ENCODE measurements at regions not wholly inside any gene's neighbourhood (a gene's known extent, or its start where the extent isn't known, plus 50 kb on each side); places are given as distances from the start of the nearest gene placed in this dataset.
A peak's percentile ranks its signal among the peaks of the same experiment; 100 is the strongest.

- DNase-seq (no peak), FAIRE-seq (no peak)
- Histone ChIP-seq H3K4me1 (ENCODE audit: control insufficient read depth in 3 of 3, insufficient read depth in 2 of 3, low read depth in 1 of 3, low read length in 2 of 3) (no peaks in the 10 kb centered on the region), H3K4me3 (ENCODE audit: low read depth in 1 of 3, low read length in 3 of 3) (no peak overlapping the region), H3K27me3 (ENCODE audit: control insufficient read depth in 3 of 3, insufficient read depth in 3 of 3, low read length in 3 of 3) (no peaks in the 10 kb centered on the region), H3K36me3 (ENCODE audit: control insufficient read depth in 3 of 3, insufficient read depth in 2 of 3, low read depth in 1 of 3, low read length in 3 of 3) (peaks cover 0 to 3% (median 0%) of the 10 kb centered on the region in 3 donors), H3K27ac (ENCODE audit: low read depth in 1 of 3, low read length in 2 of 3) (no peak overlapping the region), H3K9me3 (ENCODE audit: control insufficient read depth in 2 of 2, insufficient read depth in 1 of 2, low read depth in 1 of 2, low read length in 1 of 2) (no peaks in the 10 kb centered on the region)
- 95 to 96% (median 96%) methylated on average over 3 of the region's 3 CpGs for WGBS, 3 donors
Measured at GRCh38 chr12:27382924-27383323, 50.3 kb downstream of the BMAL2 start.

DNA sequence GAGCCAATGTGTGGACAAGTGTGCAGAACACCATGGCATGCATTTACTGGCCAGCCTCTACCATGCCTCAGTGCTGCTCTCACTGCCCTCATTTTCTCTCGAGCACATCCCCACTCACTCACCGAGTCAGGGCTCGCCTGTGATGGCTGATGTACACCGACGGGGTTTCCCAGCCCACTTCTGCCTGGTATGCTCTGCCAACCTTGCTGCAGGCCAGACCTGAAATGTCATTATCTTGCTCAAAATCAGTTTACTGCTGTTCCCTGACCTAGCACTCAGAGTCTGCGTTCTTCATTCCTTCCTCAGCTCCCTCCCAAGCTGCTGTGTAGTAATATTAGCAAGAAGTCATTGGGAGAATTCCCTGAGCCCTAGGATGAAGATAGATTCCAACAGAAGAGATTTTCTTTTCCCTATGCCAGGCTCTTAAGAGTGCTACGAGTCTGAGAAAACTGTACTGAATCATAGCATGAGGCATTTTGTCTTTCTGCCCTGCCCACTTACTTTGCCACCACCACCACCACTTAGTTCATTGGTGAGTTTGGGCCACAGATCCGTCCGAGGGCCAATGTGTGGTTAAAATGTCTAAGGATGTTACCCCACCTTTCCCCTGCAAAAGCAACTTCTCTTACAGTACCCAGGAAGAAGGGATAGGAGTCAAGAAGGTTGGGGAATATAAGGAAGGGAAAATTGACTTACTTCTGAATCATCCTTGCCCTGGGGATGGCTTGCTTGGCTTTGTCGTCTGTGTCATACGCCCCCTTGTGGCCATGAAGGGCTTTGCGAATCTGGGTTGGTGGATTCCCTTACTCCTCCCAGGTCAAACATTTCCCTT, 51.0 kb downstream of the BMAL2 start:
- no peaks in the 10 kb centered on the region for H3K4me1 ChIP-seq (ENCODE audit: control insufficient read depth in 3 of 3, insufficient read depth in 2 of 3, low read depth in 1 of 3, low read length in 2 of 3)
- H3K9me3 ChIP-seq (ENCODE audit: control insufficient read depth in 2 of 2, insufficient read depth in 1 of 2, low read depth in 1 of 2, low read length in 1 of 2) = no peaks in the 10 kb centered on the region
- DNase-seq = peak; percentile 77 to 78
- no peak overlapping the region for H3K27ac ChIP-seq (ENCODE audit: low read depth in 1 of 3, low read length in 2 of 3)
- 65 to 68% (median 68%) methylated on average over 12 of the region's 12 CpGs for WGBS, 3 donors
- peaks cover 0 to 3% (median 0%) of the 10 kb centered on the region in 3 donors for H3K36me3 ChIP-seq (ENCODE audit: control insufficient read depth in 3 of 3, insufficient read depth in 2 of 3, low read depth in 1 of 3, low read length in 3 of 3)
- no peak overlapping the region for H3K4me3 ChIP-seq (ENCODE audit: low read depth in 1 of 3, low read length in 3 of 3)
- FAIRE-seq = no peak
- no peaks in the 10 kb centered on the region for H3K27me3 ChIP-seq (ENCODE audit: control insufficient read depth in 3 of 3, insufficient read depth in 3 of 3, low read length in 3 of 3)

DNA sequence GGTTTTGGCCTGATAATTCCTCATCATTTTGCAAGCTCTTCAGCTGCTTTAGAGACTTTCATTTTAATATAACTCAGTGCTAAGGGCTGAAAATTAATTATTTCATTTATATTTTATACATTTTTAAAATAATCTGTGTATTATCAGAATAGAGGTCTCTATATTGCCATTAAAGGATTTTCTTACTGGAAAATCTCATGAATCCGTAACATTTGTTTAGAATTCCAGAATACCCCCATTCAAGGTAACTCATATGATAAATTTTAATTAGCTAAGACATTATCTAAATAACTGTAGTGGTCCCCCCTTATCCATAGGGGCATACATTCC, 51.6 kb downstream of the BMAL2 start:
- WGBS, 3 donors = 78 to 92% (median 84%) methylated on average over 1 of the region's 1 CpG
- no peaks in the 10 kb centered on the region for H3K9me3 ChIP-seq (ENCODE audit: control insufficient read depth in 2 of 2, insufficient read depth in 1 of 2, low read depth in 1 of 2, low read length in 1 of 2)
- no peak overlapping the region for H3K27ac ChIP-seq (ENCODE audit: low read depth in 1 of 3, low read length in 2 of 3)
- no peaks in the 10 kb centered on the region for H3K27me3 ChIP-seq (ENCODE audit: control insufficient read depth in 3 of 3, insufficient read depth in 3 of 3, low read length in 3 of 3)
- peaks cover 0 to 3% (median 0%) of the 10 kb centered on the region in 3 donors for H3K36me3 ChIP-seq (ENCODE audit: control insufficient read depth in 3 of 3, insufficient read depth in 2 of 3, low read depth in 1 of 3, low read length in 3 of 3)
- FAIRE-seq (no peak), DNase-seq (no peak)
- H3K4me1 ChIP-seq (ENCODE audit: control insufficient read depth in 3 of 3, insufficient read depth in 2 of 3, low read depth in 1 of 3, low read length in 2 of 3) = no peaks in the 10 kb centered on the region
- no peak overlapping the region for H3K4me3 ChIP-seq (ENCODE audit: low read depth in 1 of 3, low read length in 3 of 3)

- Histone ChIP-seq H3K9me3 (ENCODE audit: control insufficient read depth in 2 of 2, insufficient read depth in 1 of 2, low read depth in 1 of 2, low read length in 1 of 2) (no peaks in the 10 kb centered on the region), H3K4me1 (ENCODE audit: control insufficient read depth in 3 of 3, insufficient read depth in 2 of 3, low read depth in 1 of 3, low read length in 2 of 3) (no peaks in the 10 kb centered on the region), H3K27ac (ENCODE audit: low read depth in 1 of 3, low read length in 2 of 3) (no peak overlapping the region), H3K4me3 (ENCODE audit: low read depth in 1 of 3, low read length in 3 of 3) (no peak overlapping the region), H3K27me3 (ENCODE audit: control insufficient read depth in 3 of 3, insufficient read depth in 3 of 3, low read length in 3 of 3) (no peaks in the 10 kb centered on the region), H3K36me3 (ENCODE audit: control insufficient read depth in 3 of 3, insufficient read depth in 2 of 3, low read depth in 1 of 3, low read length in 3 of 3) (no peaks in the 10 kb centered on the region)
- DNase-seq (no peak), FAIRE-seq (no peak)
- WGBS, 3 donors = 88 to 94% (median 93%) methylated on average over 10 of the region's 10 CpGs
Measured at GRCh38 chr12:27385766-27386564, 53.3 kb downstream of the BMAL2 start.

- Histone ChIP-seq H3K27me3 (ENCODE audit: control insufficient read depth in 3 of 3, insufficient read depth in 3 of 3, low read length in 3 of 3) (no peaks in the 10 kb centered on the region), H3K4me1 (ENCODE audit: control insufficient read depth in 3 of 3, insufficient read depth in 2 of 3, low read depth in 1 of 3, low read length in 2 of 3) (no peaks in the 10 kb centered on the region), H3K4me3 (ENCODE audit: low read depth in 1 of 3, low read length in 3 of 3) (no peak overlapping the region), H3K27ac (ENCODE audit: low read depth in 1 of 3, low read length in 2 of 3) (no peak overlapping the region), H3K36me3 (ENCODE audit: control insufficient read depth in 3 of 3, insufficient read depth in 2 of 3, low read depth in 1 of 3, low read length in 3 of 3) (no peaks in the 10 kb centered on the region), H3K9me3 (ENCODE audit: control insufficient read depth in 2 of 2, insufficient read depth in 1 of 2, low read depth in 1 of 2, low read length in 1 of 2) (no peaks in the 10 kb centered on the region)
- DNase-seq (no peak), FAIRE-seq (no peak)
- 51 to 74% (median 58%) methylated on average over 1 of the region's 1 CpG for WGBS, 3 donors
Measured at GRCh38 chr12:27387473-27387872, 54.8 kb downstream of the BMAL2 start.

DNA sequence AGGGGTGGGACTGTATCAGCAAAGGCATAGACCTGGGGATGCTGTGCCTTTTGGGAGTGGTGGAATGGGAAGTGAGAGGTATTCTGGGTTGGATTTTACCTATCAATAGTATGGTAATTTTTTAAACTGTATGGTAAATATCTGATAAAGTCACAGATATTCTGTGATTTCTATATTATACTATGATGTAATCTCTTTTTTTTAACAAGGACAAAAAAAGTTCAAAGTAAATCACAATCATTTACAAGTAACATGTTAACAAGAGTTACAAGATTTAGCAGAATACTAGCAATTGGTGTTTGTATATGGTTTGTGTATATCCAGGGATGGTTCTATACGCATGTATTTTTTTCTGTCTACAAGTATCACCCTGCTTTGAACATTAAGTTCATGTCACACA, 56.0 kb downstream of the BMAL2 start:
- no peaks in the 10 kb centered on the region for H3K27me3 ChIP-seq (ENCODE audit: control insufficient read depth in 3 of 3, insufficient read depth in 3 of 3, low read length in 3 of 3)
- no peak overlapping the region for H3K27ac ChIP-seq (ENCODE audit: low read depth in 1 of 3, low read length in 2 of 3)
- no peaks in the 10 kb centered on the region for H3K9me3 ChIP-seq (ENCODE audit: control insufficient read depth in 2 of 2, insufficient read depth in 1 of 2, low read depth in 1 of 2, low read length in 1 of 2)
- DNase-seq = no peak
- no peak for FAIRE-seq
- no peak overlapping the region for H3K4me3 ChIP-seq (ENCODE audit: low read depth in 1 of 3, low read length in 3 of 3)
- no peaks in the 10 kb centered on the region for H3K4me1 ChIP-seq (ENCODE audit: control insufficient read depth in 3 of 3, insufficient read depth in 2 of 3, low read depth in 1 of 3, low read length in 2 of 3)
- WGBS, 3 donors = 96 to 100% (median 97%) methylated on average over 1 of the region's 1 CpG
- no peaks in the 10 kb centered on the region for H3K36me3 ChIP-seq (ENCODE audit: control insufficient read depth in 3 of 3, insufficient read depth in 2 of 3, low read depth in 1 of 3, low read length in 3 of 3)

DNA sequence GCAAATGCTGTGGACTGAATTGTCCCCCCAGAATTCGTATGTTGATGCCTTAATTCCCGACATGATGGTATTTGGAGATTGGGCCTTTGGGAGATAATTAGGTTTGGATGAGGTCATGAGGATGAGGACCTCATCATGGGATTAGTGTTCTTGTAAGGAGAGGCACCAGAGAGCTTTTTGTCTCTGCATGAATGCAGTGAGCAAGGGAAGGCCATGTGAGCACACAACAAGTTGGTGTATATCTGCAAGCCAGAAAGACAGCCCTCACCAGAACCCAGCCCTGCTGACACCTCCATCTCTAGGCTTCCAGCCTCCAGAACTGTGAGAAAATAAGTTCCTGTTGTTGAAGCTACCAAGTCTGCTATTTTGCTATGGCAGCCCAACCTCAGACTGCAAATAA, 51.9 kb upstream of the SMCO2 start:
- H3K4me3 ChIP-seq (ENCODE audit: low read depth in 1 of 3, low read length in 3 of 3) = no peak overlapping the region
- FAIRE-seq (no peak), DNase-seq (no peak)
- H3K27me3 ChIP-seq (ENCODE audit: control insufficient read depth in 3 of 3, insufficient read depth in 3 of 3, low read length in 3 of 3) = no peaks in the 10 kb centered on the region
- 91 to 97% (median 92%) methylated on average over 2 of the region's 2 CpGs for WGBS, 3 donors
- H3K9me3 ChIP-seq (ENCODE audit: control insufficient read depth in 2 of 2, insufficient read depth in 1 of 2, low read depth in 1 of 2, low read length in 1 of 2) = no peaks in the 10 kb centered on the region
- H3K36me3 ChIP-seq (ENCODE audit: control insufficient read depth in 3 of 3, insufficient read depth in 2 of 3, low read depth in 1 of 3, low read length in 3 of 3) = peaks cover 0 to 3% (median 0%) of the 10 kb centered on the region in 3 donors
- H3K4me1 ChIP-seq (ENCODE audit: control insufficient read depth in 3 of 3, insufficient read depth in 2 of 3, low read depth in 1 of 3, low read length in 2 of 3) = no peaks in the 10 kb centered on the region
- no peak overlapping the region for H3K27ac ChIP-seq (ENCODE audit: low read depth in 1 of 3, low read length in 2 of 3)

DNA sequence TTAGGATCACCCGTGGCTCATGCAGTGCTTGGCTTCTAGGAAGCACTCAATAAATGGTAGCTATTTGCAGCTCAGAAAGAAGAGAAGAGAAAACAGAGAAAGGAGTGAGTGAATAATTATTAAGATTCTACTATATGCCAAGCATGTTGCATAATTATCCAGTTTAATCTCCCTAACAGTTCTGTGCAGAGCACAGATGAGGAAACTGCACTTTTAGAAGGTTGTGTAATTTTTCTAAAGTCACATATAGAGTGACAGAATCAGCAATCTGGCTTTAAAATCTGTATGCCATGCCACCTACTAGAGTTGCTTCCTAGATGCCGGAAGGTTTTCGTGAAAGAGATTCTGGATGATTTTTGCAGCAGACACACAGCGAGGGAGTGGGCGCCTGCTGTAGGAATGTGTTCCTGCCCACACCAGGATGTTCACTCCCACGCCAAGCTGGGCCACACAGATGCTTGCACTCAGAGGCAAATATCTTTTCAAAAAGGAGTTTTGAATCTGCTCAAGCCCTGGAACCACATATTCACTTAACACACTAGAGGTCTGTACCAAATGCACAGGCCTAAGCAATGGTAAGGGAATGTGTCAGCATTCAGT, 50.2 kb upstream of the SMCO2 start:
- 95 to 98% (median 98%) methylated on average over 6 of the region's 6 CpGs for WGBS, 3 donors
- no peak overlapping the region for H3K27ac ChIP-seq (ENCODE audit: low read depth in 1 of 3, low read length in 2 of 3)
- no peaks in the 10 kb centered on the region for H3K4me1 ChIP-seq (ENCODE audit: control insufficient read depth in 3 of 3, insufficient read depth in 2 of 3, low read depth in 1 of 3, low read length in 2 of 3)
- peaks cover 0 to 3% (median 0%) of the 10 kb centered on the region in 3 donors for H3K36me3 ChIP-seq (ENCODE audit: control insufficient read depth in 3 of 3, insufficient read depth in 2 of 3, low read depth in 1 of 3, low read length in 3 of 3)
- FAIRE-seq = no peak
- no peaks in the 10 kb centered on the region for H3K9me3 ChIP-seq (ENCODE audit: control insufficient read depth in 2 of 2, insufficient read depth in 1 of 2, low read depth in 1 of 2, low read length in 1 of 2)
- H3K27me3 ChIP-seq (ENCODE audit: control insufficient read depth in 3 of 3, insufficient read depth in 3 of 3, low read length in 3 of 3) = no peaks in the 10 kb centered on the region
- no peak overlapping the region for H3K4me3 ChIP-seq (ENCODE audit: low read depth in 1 of 3, low read length in 3 of 3)
- DNase-seq = no peak

Data from small intestine (tissue), 7 donors.